ENCODE measurements at regions not wholly inside any gene's neighbourhood (a gene's known extent, or its start where the extent isn't known, plus 50 kb on each side); places are given as distances from the start of the nearest gene placed in this dataset.
"Not testable (repeated sequence)": the region's sequence is repeated elsewhere in the genome, so short reads cannot be mapped to it uniquely, and the experiment has no call there.

GRCh38 chr5:145658435-145658834, 176.7 kb downstream of the PRELID2 start:
- no peak for DNase-seq (ENCODE audit: low spot score)

- DNase-seq (ENCODE audit: low spot score) = not testable (repeated sequence)
Observed at GRCh38 chr5:145652700-145653099, 182.4 kb downstream of the PRELID2 start.

GRCh38 chr5:145647137-145647536, 188.0 kb downstream of the PRELID2 start:
- DNase-seq (ENCODE audit: low spot score) = not testable (repeated sequence)

GRCh38 chr5:145643214-145643613, 191.9 kb downstream of the PRELID2 start:
- DNase-seq (ENCODE audit: low spot score) = not testable (repeated sequence)

DNA sequence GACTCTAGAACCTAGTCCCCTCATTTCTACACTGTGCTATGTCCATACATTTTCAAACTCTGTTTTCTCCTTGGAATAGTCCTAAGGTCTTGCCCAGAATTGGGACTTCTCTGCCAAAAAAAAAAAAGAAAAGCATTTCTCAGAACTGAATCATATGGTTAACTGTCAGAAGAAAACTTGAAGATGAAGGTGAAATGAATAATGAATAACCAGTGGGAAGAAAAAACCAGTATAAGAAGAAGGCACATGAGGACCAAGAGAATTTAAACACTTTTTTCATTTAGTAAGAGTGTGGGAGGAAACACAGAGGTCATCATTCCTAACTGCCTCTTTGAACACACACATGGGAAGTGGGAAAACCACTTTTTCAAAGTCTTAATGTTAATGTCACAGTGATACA, 197.7 kb downstream of the PRELID2 start:
- DNase-seq (ENCODE audit: low spot score) = peak; percentile 31

- DNase-seq (ENCODE audit: low spot score) = no peak
Observed at GRCh38 chr5:145636371-145636770, 198.8 kb downstream of the PRELID2 start.

DNA sequence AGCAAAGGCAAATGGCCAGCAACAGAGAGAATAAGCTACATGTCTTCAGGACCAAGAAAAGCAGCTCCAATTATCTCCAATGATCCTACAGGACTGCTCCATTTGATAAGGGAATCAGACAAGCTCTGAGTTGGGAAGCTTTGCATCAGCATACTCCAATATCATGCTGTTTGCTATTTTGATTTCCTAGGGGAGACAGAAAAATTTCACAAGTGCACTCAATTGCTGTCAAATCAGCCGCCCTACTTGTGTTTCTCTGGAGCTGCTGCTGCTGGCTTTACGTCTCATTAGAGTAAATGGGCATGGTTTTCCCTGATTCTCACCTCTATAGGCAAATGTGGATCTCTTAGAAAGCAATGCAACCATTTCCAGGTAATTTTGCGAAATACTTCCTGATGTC, 201.7 kb downstream of the PRELID2 start:
- DNase-seq (ENCODE audit: low spot score) = no peak

- DNase-seq (ENCODE audit: low spot score) = no peak
Observed at GRCh38 chr5:145632701-145633100, 202.4 kb downstream of the PRELID2 start.

DNA sequence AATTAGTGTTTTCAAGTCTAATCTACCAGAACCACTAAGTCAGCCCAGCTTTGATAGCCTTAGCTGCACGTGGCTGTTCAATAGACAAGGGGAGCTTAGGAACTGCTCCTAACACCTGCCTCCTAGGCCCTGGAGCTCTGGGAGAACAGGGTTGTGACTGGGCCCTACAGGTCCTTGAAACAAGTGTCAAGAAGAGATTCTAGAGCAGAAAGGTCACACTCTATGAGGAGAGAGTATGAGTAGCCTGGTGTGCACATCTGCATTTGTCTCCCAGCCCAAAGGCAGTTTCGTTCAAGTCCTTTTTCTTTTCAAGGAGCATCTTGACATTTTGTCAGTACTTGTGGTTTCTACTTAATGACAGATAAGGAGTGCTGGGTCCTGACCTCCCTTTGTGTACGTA, 206.1 kb downstream of the PRELID2 start:
- DNase-seq (ENCODE audit: low spot score) = no peak

- no peak for DNase-seq (ENCODE audit: low spot score)
Observed at GRCh38 chr5:145628525-145628924, 206.6 kb downstream of the PRELID2 start.

DNA sequence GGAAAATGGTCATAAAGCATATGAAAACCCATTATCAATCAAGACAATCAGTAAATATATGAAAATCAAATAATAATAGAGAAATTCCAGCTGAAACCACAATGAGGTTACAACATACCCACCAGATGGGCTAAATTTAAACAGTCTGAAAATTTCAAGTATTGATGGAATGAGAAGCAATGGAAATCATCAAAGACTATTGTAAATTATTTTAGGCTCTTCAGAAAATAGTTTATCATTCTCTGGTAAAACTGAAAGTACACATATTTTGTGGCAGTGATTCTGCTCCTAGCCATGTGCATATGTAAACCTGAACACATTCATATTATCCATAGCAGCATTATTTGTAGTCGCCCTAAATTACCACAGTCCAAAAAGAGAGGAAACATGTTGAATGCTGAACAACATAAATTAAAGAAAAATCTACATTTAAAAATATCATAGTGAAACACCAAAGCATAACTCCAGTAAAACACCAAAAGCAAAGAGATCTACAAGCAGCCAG, 215.3 kb downstream of the PRELID2 start:
- peak; percentile 61 for DNase-seq (ENCODE audit: low spot score)

GRCh38 chr5:145616739-145617138, 218.4 kb downstream of the PRELID2 start:
- not testable (repeated sequence) for DNase-seq (ENCODE audit: low spot score)

DNA sequence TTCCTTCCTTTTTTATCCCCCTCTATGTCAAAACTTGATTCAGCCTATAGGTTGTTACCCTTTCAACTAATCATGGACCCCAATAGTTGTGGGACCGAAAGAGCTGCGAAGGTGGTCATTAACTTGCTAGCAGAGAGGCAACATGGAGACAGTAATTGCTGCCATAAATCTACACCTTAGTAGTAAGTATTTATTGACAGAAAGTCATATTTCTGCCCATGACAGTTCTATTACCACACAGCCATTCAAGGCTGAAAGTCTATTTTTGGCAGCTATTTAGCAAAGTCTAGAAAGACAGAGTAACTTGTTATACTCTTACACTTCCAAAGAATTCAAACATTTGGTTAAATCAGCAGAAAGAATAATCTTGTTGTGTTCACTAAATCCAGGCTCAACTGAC, 236.2 kb downstream of the PRELID2 start:
- DNase-seq (ENCODE audit: low spot score) = no peak

DNA sequence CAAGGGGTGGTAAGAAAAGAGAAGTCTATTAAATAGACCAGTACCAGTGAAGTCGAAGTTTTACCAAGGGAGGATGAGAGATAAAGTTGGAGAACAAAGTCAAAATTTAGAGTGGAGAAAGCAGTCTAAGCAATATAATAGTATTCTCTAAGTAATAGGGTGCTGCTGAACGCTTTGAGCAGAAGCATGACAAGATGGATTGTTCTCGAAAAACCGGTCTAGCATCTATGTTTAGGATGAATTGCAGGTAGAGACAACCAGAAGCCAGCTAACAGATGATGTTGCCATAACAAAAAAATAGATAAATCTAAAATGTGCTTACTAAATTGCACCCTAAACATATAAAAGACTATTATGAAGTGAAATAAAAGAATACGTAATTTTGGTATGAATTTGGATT, 237.0 kb downstream of the PRELID2 start:
- no peak for DNase-seq (ENCODE audit: low spot score)

GRCh38 chr5:145591578-145591977, 243.6 kb downstream of the PRELID2 start:
- no peak for DNase-seq (ENCODE audit: low spot score)

- no peak for DNase-seq (ENCODE audit: low spot score)
Observed at GRCh38 chr5:145589063-145589462, 246.1 kb downstream of the PRELID2 start.

DNA sequence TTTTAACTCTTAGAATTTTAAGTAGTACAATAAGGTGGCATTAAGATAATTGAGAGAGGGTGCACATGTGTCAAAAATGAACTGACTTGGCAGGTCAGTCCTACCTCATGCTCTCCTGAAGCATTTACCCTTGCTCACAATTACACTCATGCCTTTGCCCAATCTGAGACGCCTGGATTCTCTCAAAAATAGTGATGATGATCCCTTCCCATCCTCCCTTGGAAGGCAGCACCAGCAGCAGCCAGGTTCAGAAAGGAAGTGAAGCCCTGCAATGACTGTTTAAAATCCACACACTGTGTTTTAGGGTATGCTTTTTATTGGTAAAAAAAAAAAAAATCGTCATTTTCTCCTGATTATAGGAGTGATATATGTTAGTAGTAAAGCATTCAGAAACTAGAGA, 246.6 kb downstream of the PRELID2 start:
- DNase-seq (ENCODE audit: low spot score) = no peak

DNA sequence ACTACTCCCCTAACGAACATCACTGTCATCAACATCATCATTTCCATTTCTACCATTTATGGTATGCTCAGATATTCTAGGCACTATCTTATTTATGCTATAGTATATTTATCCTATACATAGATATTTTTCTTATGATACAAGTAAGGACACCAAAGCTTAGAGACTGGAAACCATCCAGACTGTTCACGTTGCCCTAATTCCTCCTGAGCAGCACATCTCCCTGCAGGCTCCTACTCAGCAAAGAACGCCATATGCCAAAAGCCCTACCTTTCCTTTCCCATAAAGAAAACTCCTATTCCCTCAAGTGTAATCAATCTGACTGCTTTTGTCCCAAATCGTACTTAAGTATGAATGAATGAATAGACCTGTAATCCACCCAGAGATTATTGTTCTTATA, 247.0 kb downstream of the PRELID2 start:
- no peak for DNase-seq (ENCODE audit: low spot score)

- peak; percentile 69 for DNase-seq (ENCODE audit: low spot score)
Observed at GRCh38 chr5:145587710-145588109, 247.4 kb downstream of the PRELID2 start.

DNA sequence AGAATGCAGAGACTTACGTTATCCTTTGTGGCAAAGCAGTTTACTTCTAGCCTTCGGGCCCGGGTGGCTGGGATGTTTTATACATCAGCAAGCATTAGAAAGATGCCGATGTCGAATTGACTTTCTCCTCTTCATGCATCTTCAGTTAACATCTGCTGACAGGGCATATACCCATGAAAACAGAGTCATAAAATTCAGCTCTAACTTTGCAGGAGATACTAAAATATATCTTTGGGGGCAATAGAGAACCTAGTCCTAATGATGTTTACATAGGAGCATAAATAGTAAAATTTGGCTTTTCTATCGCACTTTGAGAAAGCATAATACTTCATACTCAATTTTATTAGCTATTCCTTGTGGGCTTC, 247.9 kb downstream of the PRELID2 start:
- no peak for DNase-seq (ENCODE audit: low spot score)

GRCh38 chr5:145586661-145587307, 248.4 kb downstream of the PRELID2 start:
- DNase-seq (ENCODE audit: low spot score) = no peak

DNA sequence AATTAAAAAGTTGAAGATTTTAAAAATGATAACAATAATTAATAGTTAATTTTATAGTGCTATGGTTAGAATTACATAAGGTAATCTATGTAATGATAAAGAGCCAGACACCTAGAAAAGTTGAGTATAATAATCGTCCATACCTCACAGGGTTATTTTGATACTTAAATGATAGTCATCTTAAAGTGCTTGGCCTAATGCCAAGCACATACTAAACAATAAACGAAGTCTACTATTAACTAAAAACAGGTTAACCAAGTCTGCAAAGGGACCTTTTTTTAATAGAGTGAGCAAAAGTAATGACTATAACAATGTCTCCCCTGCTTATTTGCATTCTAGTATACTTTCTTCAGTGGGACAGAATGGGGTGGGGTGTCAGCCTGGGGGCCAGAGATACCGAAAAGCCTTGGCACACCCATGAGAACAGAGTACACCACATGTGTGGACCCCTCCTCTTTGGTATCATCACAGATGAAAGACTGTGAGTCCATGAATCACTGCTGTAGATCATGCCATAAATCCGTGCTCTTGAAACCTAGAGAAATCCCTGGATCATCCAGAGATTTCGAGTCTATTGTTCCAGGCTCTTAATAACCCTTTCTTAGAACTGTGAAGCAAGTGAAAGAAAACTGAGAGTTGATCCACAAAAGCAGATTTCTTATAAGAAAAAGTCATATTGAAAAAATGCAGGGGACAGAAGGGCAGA, 249.5 kb downstream of the PRELID2 start:
- no peak for DNase-seq (ENCODE audit: low spot score)

GRCh38 chr5:145579301-145579700, 255.8 kb downstream of the PRELID2 start:
- no peak for DNase-seq (ENCODE audit: low spot score)
